IMR-90 (cell line): ENCODE measurements at regions not wholly inside any gene's neighbourhood (a gene's known extent, or its start where the extent isn't known, plus 50 kb on each side); places are given as distances from the start of the nearest gene placed in this dataset.

Source experiments
- ATAC-seq: fragments of 200-7000 bp; cut with Tn5 transposase; 2 replicates; pipeline ENCODE4 v1.9.1; 2020; ENCODE audit warnings: low read depth, mild to moderate bottlenecking, moderate library complexity
- BruUV-seq: library from RNA; stranded (reverse); fragments of 400-500 nt; replicated peaks from 2 replicates; lab custom pipeline; 2021; lab: Mats Ljungman, UMichigan
- CTCF ChIA-PET: fragments of 300-600 bp; formaldehyde crosslinking; extraction: SDS; loops from one replicate; lab custom pipeline; 2021; ENCODE audit warnings: antibody characterized with exemption; lab: Yijun Ruan, JAX
- POLR2A ChIA-PET: fragments of 300-600 bp; sonication (Branson Sonifier 250); formaldehyde crosslinking; loops from one replicate; lab custom pipeline; 2022; ENCODE audit warnings: antibody characterized with exemption; ENCODE audit not compliant: unreplicated experiment; lab: Charles Lee
- DNase-seq: peaks from one replicate; pipeline ENCODE4 v3.0.0; 2013
- H2AFZ ChIP-seq: replicated peaks from 2 replicates; pipeline ENCODE3; 2013; ENCODE audit warnings: low read length, mild to moderate bottlenecking; ENCODE audit not compliant: poor library complexity
- H2AK5ac ChIP-seq: 2 replicates; pipeline ENCODE4 v1.6.1; 2013; ENCODE audit warnings: low read depth, low read length, inconsistent platforms
- H2AK9ac ChIP-seq: replicated peaks from 2 replicates; pipeline ENCODE3; 2013; ENCODE audit warnings: mild to moderate bottlenecking, low read depth, low read length, moderate library complexity; ENCODE audit not compliant: poor library complexity
- H2BK120ac ChIP-seq: 2 replicates; pipeline ENCODE4 v1.6.1; 2013; ENCODE audit warnings: low read depth, low read length, inconsistent platforms
- H2BK15ac ChIP-seq: 3 replicates; pipeline ENCODE4 v1.6.1; 2013; ENCODE audit warnings: low read depth, low read length, inconsistent platforms
- H2BK20ac ChIP-seq: 2 replicates; pipeline ENCODE4 v1.6.1; 2013; ENCODE audit warnings: low read depth, mild to moderate bottlenecking, inconsistent platforms, low read length, moderate library complexity
- H2BK5ac ChIP-seq: 2 replicates; pipeline ENCODE4 v1.6.1; 2013; ENCODE audit warnings: mild to moderate bottlenecking, low read depth, low read length, inconsistent platforms; ENCODE audit not compliant: poor library complexity, severe bottlenecking
- H3K14ac ChIP-seq: replicated peaks from 2 replicates; pipeline ENCODE4 v1.6.1; 2013; ENCODE audit warnings: low read depth, low read length, inconsistent platforms
- H3K18ac ChIP-seq: 2 replicates; pipeline ENCODE4 v1.6.1; 2013; ENCODE audit warnings: low read depth, low read length, control low read depth
- H3K23ac ChIP-seq: 2 replicates; pipeline ENCODE4 v1.6.1; 2013; ENCODE audit warnings: low read depth, low read length, inconsistent platforms
- H3K27ac ChIP-seq: 2 replicates; pipeline ENCODE4 v1.5.1; 2013; ENCODE audit warnings: mild to moderate bottlenecking, control low read depth, low read length; ENCODE audit not compliant: insufficient read depth
- H3K27me3 ChIP-seq: 2 replicates; pipeline ENCODE4 v1.6.1; 2013; ENCODE audit warnings: low read length; ENCODE audit not compliant: control insufficient read depth, insufficient read depth
- H3K36me3 ChIP-seq: 2 replicates; pipeline ENCODE4 v1.6.1; 2013; ENCODE audit warnings: low read length, mixed read lengths; ENCODE audit not compliant: control insufficient read depth, insufficient read depth
- H3K4ac ChIP-seq: 2 replicates; pipeline ENCODE4 v1.6.1; 2013; ENCODE audit warnings: low read depth, low read length, inconsistent platforms
- H3K4me1 ChIP-seq: 2 replicates; pipeline ENCODE4 v1.6.1; 2013; ENCODE audit warnings: low read length, mixed read lengths; ENCODE audit not compliant: control insufficient read depth, insufficient read depth
- H3K4me2 ChIP-seq: 2 replicates; pipeline ENCODE4 v1.6.1; 2013; ENCODE audit warnings: low read depth, mild to moderate bottlenecking, control low read depth, low read length, moderate library complexity
- H3K4me3 ChIP-seq: 2 replicates; pipeline ENCODE4 v1.5.1; 2013; ENCODE audit warnings: low read depth, mild to moderate bottlenecking, control low read depth, low read length, moderate library complexity; ENCODE audit not compliant: insufficient read depth
- H3K56ac ChIP-seq: 2 replicates; pipeline ENCODE4 v1.6.1; 2013; ENCODE audit warnings: low read length, inconsistent platforms; ENCODE audit not compliant: insufficient read depth; ENCODE audit errors: extremely low read depth
- H3K79me1 ChIP-seq, 2 experiments: 2 replicates each; pipeline ENCODE4 v1.6.1; 2013; ENCODE audit warnings: low read length in 2 of 2, inconsistent platforms in 1 of 2, low read depth in 1 of 2
- H3K9ac ChIP-seq: 2 replicates; pipeline ENCODE4 v1.6.1; 2013; ENCODE audit warnings: low read depth, low read length, control low read depth
- H3K9me1 ChIP-seq: 2 replicates; pipeline ENCODE4 v1.6.1; 2013; ENCODE audit warnings: low read length, inconsistent platforms; ENCODE audit not compliant: insufficient read depth
- H3K9me3 ChIP-seq: 2 replicates; pipeline ENCODE4 v1.6.1; 2013; ENCODE audit warnings: low read length; ENCODE audit not compliant: control insufficient read depth, insufficient read depth
- H4K20me1 ChIP-seq: 2 replicates; pipeline ENCODE4 v1.6.1; 2013; ENCODE audit warnings: low read length, inconsistent platforms; ENCODE audit not compliant: insufficient read depth
- H4K5ac ChIP-seq: 2 replicates; pipeline ENCODE4 v1.6.1; 2013; ENCODE audit warnings: mild to moderate bottlenecking, low read depth, low read length, control low read depth
- H4K8ac ChIP-seq, 2 experiments: 2 replicates each; pipeline ENCODE4 v1.6.1; 2013; ENCODE audit warnings: low read depth in 2 of 2, low read length in 2 of 2, control low read depth in 1 of 2, inconsistent platforms in 1 of 2
- H4K91ac ChIP-seq: 2 replicates; pipeline ENCODE4 v1.6.1; 2013; ENCODE audit warnings: low read depth, low read length, inconsistent platforms; ENCODE audit not compliant: insufficient read depth
- BHLHE40 ChIP-seq: fragments of 150-350 bp; IDR thresholded peaks from 2 replicates; pipeline ENCODE4 v1.6.1; 2016; ENCODE audit warnings: mild to moderate bottlenecking, low read depth, low read length
- CEBPB ChIP-seq: IDR thresholded peaks from 2 replicates; pipeline ENCODE4 v1.6.1; 2012; ENCODE audit warnings: low read depth, low read length, improper control_type of control experiment
- CHD1 ChIP-seq: IDR thresholded peaks from 2 replicates; pipeline ENCODE4 v1.6.1; 2012; ENCODE audit warnings: low read depth, low read length, improper control_type of control experiment
- CTCF ChIP-seq: conservative IDR thresholded peaks from 2 replicates; pipeline ENCODE4 v1.5.1; 2012; ENCODE audit warnings: mild to moderate bottlenecking, low read depth, low read length, improper control_type of control experiment
- ELK1 ChIP-seq: fragments of 150-350 bp; IDR thresholded peaks from 2 replicates; pipeline ENCODE4 v1.6.1; 2016; ENCODE audit warnings: low read depth, mild to moderate bottlenecking, low read length, moderate library complexity, borderline replicate concordance
- FOS ChIP-seq: fragments of 150-350 bp; IDR thresholded peaks from 2 replicates; pipeline ENCODE4 v1.6.1; 2016; ENCODE audit warnings: low read depth, low read length
- MAFK ChIP-seq: IDR thresholded peaks from 2 replicates; pipeline ENCODE4 v1.6.1; 2012; ENCODE audit warnings: low read depth, low read length, improper control_type of control experiment
- MAZ ChIP-seq: IDR thresholded peaks from 2 replicates; pipeline ENCODE4 v1.6.1; 2012; ENCODE audit warnings: low read depth, mild to moderate bottlenecking, low read length, improper control_type of control experiment, moderate library complexity, borderline replicate concordance
- NFE2L2 ChIP-seq: fragments of 150-350 bp; IDR thresholded peaks from 2 replicates; pipeline ENCODE4 v1.6.1; 2016; ENCODE audit warnings: low read depth, mild to moderate bottlenecking, low read length
- POLR2A ChIP-seq: IDR thresholded peaks from 2 replicates; pipeline ENCODE4 v1.6.1; 2012; ENCODE audit warnings: mild to moderate bottlenecking, low read depth, low read length
- RAD21 ChIP-seq: IDR thresholded peaks from 2 replicates; pipeline ENCODE4 v1.6.1; 2012; ENCODE audit warnings: low read length, improper control_type of control experiment
- RCOR1 ChIP-seq: IDR thresholded peaks from 2 replicates; pipeline ENCODE4 v1.6.1; 2012; ENCODE audit warnings: mild to moderate bottlenecking, low read length, improper control_type of control experiment; ENCODE audit not compliant: insufficient replicate concordance
- SMC3 ChIP-seq: fragments of 150-350 bp; IDR thresholded peaks from 2 replicates; pipeline ENCODE4 v1.6.1; 2016; ENCODE audit warnings: low read depth, mild to moderate bottlenecking, antibody characterized with exemption, low read length, moderate library complexity
- USF2 ChIP-seq: fragments of 150-350 bp; IDR thresholded peaks from 2 replicates; pipeline ENCODE4 v1.6.1; 2017; ENCODE audit warnings: mild to moderate bottlenecking, antibody characterized with exemption, low read length, low read depth
- WGBS, 2 experiments: methylation state at CpG; one replicate each; pipeline versions ENCODE4 v1.1.5 to v1.1.7; 2013; ENCODE audit warnings: missing lambda C conversion rate in 2 of 2; ENCODE audit not compliant: insufficient read length in 1 of 2; ENCODE audit errors: extremely low coverage in 2 of 2; 5-methylcytosine and 5-hydroxymethylcytosine counted together
- dilution Hi-C: fragments of 300-500 bp; cut with HindIII; formaldehyde crosslinking; loops from one replicate; pipeline ENCODE4 v1.14.3; 2018; ENCODE audit warnings: low sequenced_read_pairs; ENCODE audit not compliant: unreplicated experiment
- in situ Hi-C: fragments of 300-500 bp; cut with MboI; formaldehyde crosslinking; loops from 3 replicates; pipeline ENCODE4 v1.14.3; 2019; ENCODE audit warnings: low sequenced_read_pairs, inconsistent platforms, mixed read lengths
- intact Hi-C: fragments of 100-400 bp; cut with micrococcal nuclease; formaldehyde crosslinking; loops from 2 replicates; pipeline ENCODE4 v1.10.0; 2022

GRCh38 chr3:33989229-33989628, 190.8 kb downstream of the PDCD6IP start:
- H2AFZ ChIP-seq = no peak overlapping the region
- H2BK20ac ChIP-seq = no peak overlapping the region
- dilution Hi-C loops = no loop called here
- no CpG with 5 or more reads among the region's 6 CpGs for WGBS, 2 experiments
- intact Hi-C loops = no loop called here
- no peak for DNase-seq
- no peaks in the 10 kb centered on the region for H4K20me1 ChIP-seq
- no TSS peak for BruUV-seq
- TF ChIP-seq MAZ (no peak), BHLHE40 (no peak), MAFK (no peak), NFE2L2 (no peak), CHD1 (no peak), FOS (no peak), CTCF (no peak), RAD21 (no peak), RCOR1 (no peak), SMC3 (no peak), CEBPB (no peak), POLR2A (no peak), ELK1 (no peak), USF2 (no peak)
- H3K14ac ChIP-seq = no peak overlapping the region
- no peak overlapping the region for H4K5ac ChIP-seq
- no peak overlapping the region for H3K4ac ChIP-seq
- H2AK5ac ChIP-seq = no peak overlapping the region
- no peaks in the 10 kb centered on the region for H3K79me1 ChIP-seq
- no peak overlapping the region for H2BK120ac ChIP-seq
- no peak overlapping the region for H3K9ac ChIP-seq
- no peak overlapping the region for H3K23ac ChIP-seq
- no peaks in the 10 kb centered on the region for H3K27me3 ChIP-seq
- no peak overlapping the region for H3K4me3 ChIP-seq
- H4K8ac ChIP-seq = no peak overlapping the region
- no peaks in the 10 kb centered on the region for H3K9me3 ChIP-seq
- no peaks in the 10 kb centered on the region for H3K9me1 ChIP-seq
- H3K18ac ChIP-seq = no peak overlapping the region
- H3K4me2 ChIP-seq = no peak overlapping the region
- peaks cover 3% of the 10 kb centered on the region; the same call in 1 of the 2 replicates for H3K4me1 ChIP-seq
- no peak overlapping the region for H2BK15ac ChIP-seq
- ChIA-PET POLR2A (no interaction called here), CTCF (no interaction called here)
- H3K56ac ChIP-seq = no peak overlapping the region
- H3K27ac ChIP-seq = no peak overlapping the region
- no peak for ATAC-seq
- no peak overlapping the region for H2BK5ac ChIP-seq
- in situ Hi-C loops = no loop called here
- H3K36me3 ChIP-seq = no peaks in the 10 kb centered on the region
- H2AK9ac ChIP-seq = no peak overlapping the region
- no peak overlapping the region for H4K91ac ChIP-seq
